Ovary (tissue), 3 donors: ENCODE measurements at regions not wholly inside any gene's neighbourhood (a gene's known extent, or its start where the extent isn't known, plus 50 kb on each side); places are given as distances from the start of the nearest gene placed in this dataset.

ENCODE experiments used
- EP300 ChIP-seq: sonication (generic); formaldehyde crosslinking; IDR thresholded peaks from one replicate; pipeline ENCODE4 v1.6.1; 2017; ENCODE audit warnings: antibody characterized with exemption
- POLR2A ChIP-seq: fragments of 450-650 bp; IDR thresholded peaks from one replicate; pipeline ENCODE4 v1.6.1; 2017; ENCODE audit warnings: antibody characterized with exemption, mild to moderate bottlenecking, moderate library complexity
- TF ChIP-seq, protein P1 (sequence below), 3 donors: fragments of 450-650 bp in 2 of 3; fragments of 200-600 bp in 1 of 3; IDR thresholded peaks; one replicate each; pipeline versions ENCODE4 v1.5.1 to v1.8.0; 2016 to 2022; ENCODE audit warnings: antibody characterized with exemption in 3 of 3, mild to moderate bottlenecking in 1 of 3
- donor health status: DM: no; HTN: no; CAD: no.

DNA sequence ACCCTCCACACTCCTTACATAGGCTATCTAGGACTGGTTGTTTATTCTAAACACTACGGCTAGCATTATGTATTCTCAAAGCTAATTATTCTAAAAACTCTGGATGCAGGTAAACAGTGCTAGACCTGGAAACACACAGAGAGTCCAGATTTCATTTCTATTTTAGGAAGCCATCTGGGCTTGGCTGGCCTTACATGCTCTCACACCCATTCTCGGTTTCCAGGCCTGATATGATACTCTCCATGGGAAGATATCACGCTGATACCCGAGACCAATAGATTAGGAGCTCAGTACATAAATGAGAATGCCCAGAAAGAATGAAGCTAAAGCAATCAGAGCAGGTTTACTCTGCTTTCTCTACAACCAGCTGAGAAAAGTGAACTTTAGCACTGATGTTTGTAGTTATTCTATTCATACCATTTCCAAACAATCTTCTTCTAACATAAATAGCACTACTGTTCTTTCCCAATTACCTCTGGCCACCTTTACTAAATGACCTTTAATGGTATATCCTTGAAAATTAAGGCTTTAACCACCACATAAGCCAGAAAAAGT is 973.3 kb downstream of the PCDH18 start:
- TF ChIP-seq, protein P1, sequence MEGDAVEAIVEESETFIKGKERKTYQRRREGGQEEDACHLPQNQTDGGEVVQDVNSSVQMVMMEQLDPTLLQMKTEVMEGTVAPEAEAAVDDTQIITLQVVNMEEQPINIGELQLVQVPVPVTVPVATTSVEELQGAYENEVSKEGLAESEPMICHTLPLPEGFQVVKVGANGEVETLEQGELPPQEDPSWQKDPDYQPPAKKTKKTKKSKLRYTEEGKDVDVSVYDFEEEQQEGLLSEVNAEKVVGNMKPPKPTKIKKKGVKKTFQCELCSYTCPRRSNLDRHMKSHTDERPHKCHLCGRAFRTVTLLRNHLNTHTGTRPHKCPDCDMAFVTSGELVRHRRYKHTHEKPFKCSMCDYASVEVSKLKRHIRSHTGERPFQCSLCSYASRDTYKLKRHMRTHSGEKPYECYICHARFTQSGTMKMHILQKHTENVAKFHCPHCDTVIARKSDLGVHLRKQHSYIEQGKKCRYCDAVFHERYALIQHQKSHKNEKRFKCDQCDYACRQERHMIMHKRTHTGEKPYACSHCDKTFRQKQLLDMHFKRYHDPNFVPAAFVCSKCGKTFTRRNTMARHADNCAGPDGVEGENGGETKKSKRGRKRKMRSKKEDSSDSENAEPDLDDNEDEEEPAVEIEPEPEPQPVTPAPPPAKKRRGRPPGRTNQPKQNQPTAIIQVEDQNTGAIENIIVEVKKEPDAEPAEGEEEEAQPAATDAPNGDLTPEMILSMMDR (IDR thresholded peaks at IDR 0.05), result no peak
- TF ChIP-seq EP300 (no peak), POLR2A (no peak)
